Inferior parietal cortex (tissue), 1 donor: ENCODE measurements at regions not wholly inside any gene's neighbourhood (a gene's known extent, or its start where the extent isn't known, plus 50 kb on each side); places are given as distances from the start of the nearest gene placed in this dataset.
"Not testable (repeated sequence)": the region's sequence is repeated elsewhere in the genome, so short reads cannot be mapped to it uniquely, and the experiment has no call there.

Experiments
- DNase-seq: peaks from one replicate; pipeline ENCODE4 v3.0.0-alpha.2; 2016; ENCODE audit errors: extremely low spot score

GRCh38 chr6:50333696-50334095 lies 284.0 kb upstream of the DEFB112 start:
- no peak for DNase-seq

DNA sequence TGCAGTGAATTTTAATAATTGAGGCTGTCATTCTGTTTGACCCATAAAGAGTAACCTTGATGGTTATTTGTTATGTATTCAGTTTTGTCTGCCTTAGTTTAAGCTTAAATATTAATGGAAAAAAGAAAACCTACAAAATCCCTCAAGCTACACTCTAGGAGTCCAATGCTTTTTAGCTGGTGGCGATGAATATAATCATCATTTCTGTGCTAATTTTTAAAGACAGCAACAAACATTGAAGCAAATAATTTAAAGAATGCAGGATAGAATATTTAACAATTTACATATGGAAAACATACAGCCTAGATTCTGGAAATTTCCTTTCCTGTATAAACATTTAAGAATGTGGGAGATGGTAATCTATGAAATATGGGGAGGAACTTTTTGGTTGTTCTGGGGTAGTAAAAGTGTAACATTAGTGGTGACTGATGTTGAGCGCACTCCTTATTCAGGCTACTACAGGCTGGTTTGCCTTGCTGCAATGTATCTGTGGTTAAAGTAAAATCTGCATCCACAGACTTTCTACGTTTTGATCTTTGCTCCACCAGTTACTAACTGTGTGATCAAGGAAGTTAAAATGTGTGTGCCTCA lies 287.9 kb upstream of the DEFB112 start:
- no peak for DNase-seq

DNA sequence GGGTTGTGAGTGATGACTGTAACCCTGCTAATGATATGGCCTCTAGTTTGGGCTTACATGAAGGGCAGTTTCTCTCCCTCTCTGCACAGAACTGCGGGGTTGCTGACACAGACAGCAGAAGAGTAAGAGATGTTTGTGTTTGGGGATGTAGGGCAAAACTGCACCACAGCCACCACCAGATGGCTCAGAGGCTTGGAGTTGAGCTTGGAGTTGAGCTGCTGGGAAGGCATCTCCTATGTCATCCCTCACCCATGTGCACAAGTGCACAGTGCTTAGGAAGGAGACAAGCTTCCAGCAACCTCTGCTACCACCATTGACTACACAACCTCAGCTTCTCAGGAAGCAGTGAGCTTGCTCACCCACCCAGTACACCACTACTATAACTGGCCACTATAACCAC lies 303.9 kb upstream of the DEFB112 start:
- no peak for DNase-seq

- DNase-seq = no peak
These were observed 308.4 kb upstream of the DEFB112 start for GRCh38 chr6:50358113-50358512.

DNA sequence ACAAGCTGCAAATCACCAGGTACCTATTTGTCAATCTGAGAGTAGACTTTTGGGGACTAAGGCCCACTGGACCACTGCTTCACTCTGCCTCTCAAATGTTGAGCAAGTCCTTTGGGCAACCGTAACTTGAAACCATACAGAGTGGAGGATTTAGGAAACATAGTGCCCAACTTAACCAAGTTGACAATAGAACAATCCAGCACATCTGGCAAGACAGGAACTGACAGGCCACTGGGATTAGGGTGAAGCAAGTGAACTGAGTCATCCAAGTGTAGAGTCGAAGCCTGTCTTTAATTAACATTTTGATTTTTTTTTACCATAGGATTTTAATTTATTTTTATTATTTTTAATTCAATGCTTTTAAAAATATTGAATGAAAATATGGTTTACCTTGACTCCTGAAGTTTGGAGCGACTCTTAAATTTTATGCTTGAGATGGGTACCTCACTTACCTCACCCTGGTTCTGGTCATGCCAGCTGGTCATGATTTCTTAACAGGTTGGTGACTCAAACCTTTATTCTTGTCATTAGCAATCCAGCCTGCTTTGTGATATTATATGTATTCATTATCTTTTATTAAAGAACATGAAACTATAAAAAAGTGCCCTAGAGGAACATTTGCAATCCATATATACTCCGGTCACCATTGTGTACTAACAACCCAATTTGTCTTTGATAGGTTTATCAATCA lies 312.1 kb upstream of the DEFB112 start:
- no peak for DNase-seq

DNA sequence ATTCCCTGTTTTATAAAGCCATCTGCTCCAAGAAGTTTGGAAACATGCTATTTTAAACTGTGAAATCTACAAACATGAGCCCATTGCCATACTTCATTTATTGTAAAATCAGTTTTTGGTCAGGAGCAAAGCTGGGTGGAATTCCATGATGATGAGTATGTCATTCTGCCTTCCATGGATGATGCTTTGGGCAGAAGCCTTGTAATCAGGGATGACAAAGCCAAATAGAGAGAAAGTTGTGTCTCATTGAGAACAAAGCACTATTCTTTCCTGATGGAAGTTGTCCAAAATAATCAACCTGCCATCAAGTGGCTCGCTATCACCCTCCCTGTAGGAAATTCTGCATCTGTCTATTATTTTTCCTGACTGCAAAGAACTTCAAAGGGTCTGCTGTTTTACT lies 313.0 kb upstream of the DEFB112 start:
- DNase-seq = no peak

DNA sequence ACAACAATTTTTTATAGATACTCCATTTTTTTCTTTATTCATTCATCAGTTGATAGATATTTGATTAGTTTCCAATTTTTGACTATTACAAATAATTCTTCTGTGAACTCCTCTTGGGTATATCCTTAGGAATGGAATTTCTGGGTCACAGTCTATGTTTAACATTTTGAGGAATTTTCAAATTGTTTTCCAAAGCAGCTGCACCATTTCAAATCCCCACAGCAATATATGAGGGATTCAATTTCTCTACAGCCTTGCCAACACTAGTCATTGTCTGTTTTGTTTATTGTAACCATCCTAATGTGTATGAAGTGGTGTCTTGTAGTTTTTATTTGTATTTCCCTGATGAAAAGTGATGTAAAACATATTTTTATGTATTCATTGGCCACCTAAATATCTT lies 320.3 kb upstream of the DEFB112 start:
- no peak for DNase-seq

GRCh38 chr6:50380406-50381098 lies 330.8 kb upstream of the DEFB112 start:
- DNase-seq = peak; percentile 66

- DNase-seq = no peak
These were observed 331.3 kb upstream of the DEFB112 start for GRCh38 chr6:50381099-50381415.

DNA sequence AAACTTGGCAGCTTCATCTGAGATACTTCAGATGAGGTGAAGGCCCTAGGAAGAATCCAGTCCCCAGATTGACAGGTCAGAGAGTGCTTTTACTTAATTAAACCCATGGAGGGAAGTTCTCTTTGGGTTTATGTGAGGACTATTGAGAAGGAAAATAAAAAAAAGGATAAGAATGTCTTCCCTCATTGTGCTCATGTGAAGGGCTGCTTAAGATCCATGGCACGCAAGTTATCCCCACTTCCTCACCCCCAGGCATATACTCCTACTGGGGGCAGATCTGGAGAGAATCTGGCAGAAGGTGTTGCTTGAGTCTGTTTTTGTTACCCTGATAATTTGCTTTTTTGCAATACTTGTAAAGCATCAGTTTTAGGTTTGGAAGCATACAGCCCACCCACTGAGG lies 322.9 kb upstream of the TFAP2D start:
- DNase-seq = no peak

DNA sequence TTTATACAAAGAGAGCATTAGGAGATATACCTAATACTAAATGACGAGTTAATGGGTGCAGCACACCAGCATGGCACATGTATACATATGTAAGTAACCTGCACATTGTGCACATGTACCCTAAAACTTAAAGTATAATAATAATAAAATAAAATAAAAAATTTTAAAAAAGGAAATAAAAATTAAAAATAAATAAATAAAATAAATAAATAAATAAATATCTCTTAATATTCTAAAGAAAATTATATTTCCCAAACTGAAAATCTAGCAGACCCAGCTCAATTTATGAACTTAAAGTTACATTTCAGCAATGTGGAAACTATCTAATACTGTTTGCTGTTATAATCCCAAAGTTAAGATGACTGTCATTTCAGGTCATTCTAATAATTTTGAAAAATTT lies 319.2 kb upstream of the TFAP2D start:
- not testable (repeated sequence) for DNase-seq

- DNase-seq = no peak
These were observed 308.7 kb upstream of the TFAP2D start for GRCh38 chr6:50404643-50405042.

DNA sequence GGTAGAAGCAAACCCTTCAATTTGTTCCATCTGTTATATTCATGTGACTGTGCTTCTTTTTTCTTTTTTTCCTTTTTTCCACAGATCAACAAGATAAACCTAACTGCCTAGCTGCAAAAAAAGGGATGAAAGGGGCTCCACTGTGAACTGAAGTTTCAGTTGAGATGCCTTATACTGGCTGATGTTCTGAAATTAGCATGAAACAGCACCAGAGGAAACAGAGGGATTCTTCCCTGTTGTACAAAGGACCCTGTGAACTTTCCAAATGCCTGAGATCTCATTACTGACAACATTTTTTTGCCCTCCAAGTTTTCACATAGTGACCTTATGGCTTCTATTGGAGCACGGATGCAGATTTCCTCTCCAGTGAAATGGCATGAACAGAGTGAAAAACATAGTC lies 302.7 kb upstream of the TFAP2D start:
- DNase-seq = no peak

DNA sequence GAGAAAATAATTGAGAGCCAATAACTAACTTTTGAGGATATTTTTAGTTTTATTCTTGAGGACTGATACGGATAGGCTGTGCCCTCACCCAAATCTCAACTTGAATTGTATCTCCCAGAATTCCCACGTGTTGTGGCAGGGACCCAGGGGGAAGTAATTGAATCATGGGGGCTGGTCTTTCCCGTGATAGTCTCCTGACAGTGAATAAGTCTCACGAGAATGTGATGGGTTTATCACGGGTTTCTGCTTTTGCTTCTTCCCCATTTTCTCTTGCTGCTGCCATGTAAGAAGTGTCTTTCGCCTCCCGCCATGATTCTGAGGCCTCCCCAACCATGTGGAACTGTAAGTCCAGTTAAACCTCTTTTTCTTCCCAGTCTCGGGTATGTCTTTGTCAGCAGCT lies 292.3 kb upstream of the TFAP2D start:
- DNase-seq = not testable (repeated sequence)

- DNase-seq = peak; percentile 11
These were observed 286.1 kb upstream of the TFAP2D start for GRCh38 chr6:50427267-50427666.

- DNase-seq = no peak
These were observed 275.4 kb upstream of the TFAP2D start for GRCh38 chr6:50437901-50438300.

GRCh38 chr6:50442531-50443040 lies 270.7 kb upstream of the TFAP2D start:
- no peak for DNase-seq

DNA sequence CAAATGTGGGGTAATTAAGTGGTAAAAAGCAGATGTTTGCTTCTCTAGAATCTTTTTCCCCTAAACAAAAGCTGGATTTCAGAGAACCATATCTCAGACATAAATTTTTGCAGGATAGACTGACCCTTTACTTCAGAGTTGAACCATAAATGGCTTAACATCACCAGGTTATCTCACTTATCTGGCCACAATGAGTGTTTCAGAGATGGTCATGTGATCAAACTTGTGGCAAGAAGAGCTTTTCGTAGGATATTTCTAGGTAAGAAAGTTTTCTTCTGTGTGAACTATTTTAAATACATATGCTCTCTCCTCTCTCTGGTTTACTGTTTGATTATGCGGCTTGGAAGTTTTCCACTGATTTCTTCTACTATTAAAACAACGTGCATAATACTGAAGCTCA lies 270.2 kb upstream of the TFAP2D start:
- DNase-seq = no peak

- no peak for DNase-seq
These were observed 264.2 kb upstream of the TFAP2D start for GRCh38 chr6:50449128-50449527.

DNA sequence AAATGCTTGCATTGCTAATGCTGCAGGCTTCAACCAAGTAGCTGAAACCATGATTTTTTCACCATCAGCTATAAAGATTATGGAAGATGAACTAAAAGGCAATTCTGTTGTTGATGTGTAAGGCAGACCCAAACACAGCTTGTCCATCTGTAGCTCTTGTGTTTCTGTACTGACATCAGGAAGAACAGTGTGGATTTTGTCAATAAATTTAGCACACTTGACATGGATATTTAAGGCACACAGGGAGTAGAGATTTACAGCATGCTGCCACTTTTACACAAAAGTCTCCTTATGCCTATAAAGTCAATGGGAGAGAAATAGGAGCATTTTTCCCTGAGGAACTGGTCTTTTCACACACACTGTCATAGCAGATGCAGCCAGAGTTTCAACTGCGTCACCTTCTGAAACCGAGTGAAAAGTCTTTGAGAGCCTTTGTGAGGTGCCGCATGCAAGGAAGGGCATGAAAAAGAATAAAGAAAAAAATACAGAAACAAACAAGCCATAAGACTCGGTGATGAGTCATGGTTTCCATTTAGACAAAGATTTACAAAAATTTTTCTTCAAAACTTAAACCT lies 261.4 kb upstream of the TFAP2D start:
- no peak for DNase-seq

- no peak for DNase-seq
These were observed 258.3 kb upstream of the TFAP2D start for GRCh38 chr6:50455029-50455428.

DNA sequence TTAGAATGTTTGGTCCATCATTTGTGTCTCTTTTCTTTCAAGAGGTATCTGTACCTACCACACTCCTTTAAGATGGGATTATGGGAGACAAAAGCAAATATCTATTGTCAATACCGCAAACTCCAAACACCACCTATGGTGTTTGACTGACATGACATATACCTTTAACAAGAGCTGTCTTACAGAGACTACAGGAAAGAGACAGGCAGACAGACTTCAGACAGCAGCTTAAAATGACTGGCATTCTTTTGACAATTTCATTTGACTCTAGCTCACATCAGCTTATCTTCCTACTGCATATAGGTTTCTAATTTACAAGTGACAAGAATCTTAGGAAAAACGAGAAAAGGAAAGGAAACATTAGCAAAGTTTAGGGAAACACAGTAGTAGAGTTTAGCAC lies 256.0 kb upstream of the TFAP2D start:
- DNase-seq = no peak

GRCh38 chr6:50461696-50462095 lies 251.6 kb upstream of the TFAP2D start:
- no peak for DNase-seq
